A673 (cell line): ENCODE measurements at regions not wholly inside any gene's neighbourhood (a gene's known extent, or its start where the extent isn't known, plus 50 kb on each side); places are given as distances from the start of the nearest gene placed in this dataset.

ENCODE experiments used
- BruUV-seq: library from RNA; stranded (reverse); fragments of 400-500 nt; replicated peaks from 2 replicates; lab custom pipeline; 2021; lab: Mats Ljungman, UMichigan
- CTCF ChIA-PET: fragments of 300-600 bp; sonication (Branson Sonifier 250); formaldehyde crosslinking; loops from one replicate; lab custom pipeline; 2022; ENCODE audit warnings: antibody characterized with exemption; lab: Charles Lee
- POLR2A ChIA-PET: fragments of 300-600 bp; sonication (Branson Sonifier 250); formaldehyde crosslinking; loops from one replicate; lab custom pipeline; 2022; ENCODE audit warnings: antibody characterized with exemption; ENCODE audit not compliant: low non-redundant PET; lab: Charles Lee
- DNase-seq: peaks from one replicate; pipeline ENCODE4 v3.0.0-alpha.2; 2015; ENCODE audit warnings: low spot score
- H3K27ac ChIP-seq: fragments of 200-600 bp; sonication (generic); 2 replicates; pipeline ENCODE4 v1.5.1; 2016; ENCODE audit warnings: mixed run types, low read depth, mild to moderate bottlenecking, mixed read lengths, antibody characterized with exemption, low read length; ENCODE audit not compliant: poor library complexity, severe bottlenecking
- H3K27me3 ChIP-seq: fragments of 200-600 bp; sonication (generic); replicated peaks from 2 replicates; pipeline ENCODE4 v1.6.1; 2017; ENCODE audit warnings: mixed run types, low read depth, mild to moderate bottlenecking, mixed read lengths, antibody characterized with exemption, low read length; ENCODE audit not compliant: insufficient read depth, poor library complexity
- H3K36me3 ChIP-seq: fragments of 200-600 bp; sonication (generic); 2 replicates; pipeline ENCODE4 v1.6.1; 2016; ENCODE audit warnings: mixed run types, mild to moderate bottlenecking, mixed read lengths, antibody characterized with exemption, low read length; ENCODE audit not compliant: insufficient read depth, poor library complexity, severe bottlenecking
- H3K4me1 ChIP-seq: fragments of 200-600 bp; sonication (generic); 2 replicates; pipeline ENCODE4 v1.6.1; 2017; ENCODE audit warnings: mixed run types, mild to moderate bottlenecking, mixed read lengths, antibody characterized with exemption, low read length; ENCODE audit not compliant: insufficient read depth, poor library complexity, severe bottlenecking
- H3K4me3 ChIP-seq: fragments of 200-600 bp; sonication (generic); 2 replicates; pipeline ENCODE4 v1.5.1; 2016; ENCODE audit warnings: low read depth, mixed run types, mild to moderate bottlenecking, mixed read lengths, low read length; ENCODE audit not compliant: poor library complexity, severe bottlenecking
- H3K9me3 ChIP-seq: fragments of 200-600 bp; sonication (generic); 2 replicates; pipeline ENCODE4 v1.6.1; 2016; ENCODE audit warnings: mixed run types, low read depth, mild to moderate bottlenecking, mixed read lengths, antibody characterized with exemption, low read length; ENCODE audit not compliant: poor library complexity, severe bottlenecking
- EZH2 ChIP-seq: fragments of 200-600 bp; sonication (generic); IDR thresholded peaks from 2 replicates; pipeline ENCODE4 v1.6.1; 2017; ENCODE audit warnings: borderline replicate concordance, low read depth, mild to moderate bottlenecking, mixed read lengths, antibody characterized with exemption, low read length; ENCODE audit not compliant: poor library complexity, severe bottlenecking
- intact Hi-C: fragments of 100-400 bp; cut with micrococcal nuclease; formaldehyde crosslinking; loops from one replicate; pipeline ENCODE4 v1.10.0; 2022; ENCODE audit not compliant: unreplicated experiment
- TF ChIP-seq, protein P1 (sequence below): fragments of 300-800, 200-600 bp; sonication (generic); conservative IDR thresholded peaks from 2 replicates; pipeline ENCODE4 v1.5.1; 2017; ENCODE audit warnings: low read depth, mild to moderate bottlenecking, antibody characterized with exemption, low read length, moderate library complexity, mixed read lengths

GRCh38 chr6:21898107-21898796, 304.7 kb downstream of the SOX4 start:
- Histone ChIP-seq H3K27me3 (no peaks in the 10 kb centered on the region), H3K4me3 (no peak overlapping the region), H3K27ac (no peak overlapping the region), H3K4me1 (no peaks in the 10 kb centered on the region), H3K9me3 (no peaks in the 10 kb centered on the region), H3K36me3 (no peaks in the 10 kb centered on the region)
- TF ChIP-seq, protein P1, sequence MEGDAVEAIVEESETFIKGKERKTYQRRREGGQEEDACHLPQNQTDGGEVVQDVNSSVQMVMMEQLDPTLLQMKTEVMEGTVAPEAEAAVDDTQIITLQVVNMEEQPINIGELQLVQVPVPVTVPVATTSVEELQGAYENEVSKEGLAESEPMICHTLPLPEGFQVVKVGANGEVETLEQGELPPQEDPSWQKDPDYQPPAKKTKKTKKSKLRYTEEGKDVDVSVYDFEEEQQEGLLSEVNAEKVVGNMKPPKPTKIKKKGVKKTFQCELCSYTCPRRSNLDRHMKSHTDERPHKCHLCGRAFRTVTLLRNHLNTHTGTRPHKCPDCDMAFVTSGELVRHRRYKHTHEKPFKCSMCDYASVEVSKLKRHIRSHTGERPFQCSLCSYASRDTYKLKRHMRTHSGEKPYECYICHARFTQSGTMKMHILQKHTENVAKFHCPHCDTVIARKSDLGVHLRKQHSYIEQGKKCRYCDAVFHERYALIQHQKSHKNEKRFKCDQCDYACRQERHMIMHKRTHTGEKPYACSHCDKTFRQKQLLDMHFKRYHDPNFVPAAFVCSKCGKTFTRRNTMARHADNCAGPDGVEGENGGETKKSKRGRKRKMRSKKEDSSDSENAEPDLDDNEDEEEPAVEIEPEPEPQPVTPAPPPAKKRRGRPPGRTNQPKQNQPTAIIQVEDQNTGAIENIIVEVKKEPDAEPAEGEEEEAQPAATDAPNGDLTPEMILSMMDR, result no peak
- CTCF ChIA-PET, result no interaction called here
- POLR2A ChIA-PET, result no interaction called here
- intact Hi-C loops, result no loop called here
- no TSS peak for BruUV-seq
- no peak for DNase-seq

DNA sequence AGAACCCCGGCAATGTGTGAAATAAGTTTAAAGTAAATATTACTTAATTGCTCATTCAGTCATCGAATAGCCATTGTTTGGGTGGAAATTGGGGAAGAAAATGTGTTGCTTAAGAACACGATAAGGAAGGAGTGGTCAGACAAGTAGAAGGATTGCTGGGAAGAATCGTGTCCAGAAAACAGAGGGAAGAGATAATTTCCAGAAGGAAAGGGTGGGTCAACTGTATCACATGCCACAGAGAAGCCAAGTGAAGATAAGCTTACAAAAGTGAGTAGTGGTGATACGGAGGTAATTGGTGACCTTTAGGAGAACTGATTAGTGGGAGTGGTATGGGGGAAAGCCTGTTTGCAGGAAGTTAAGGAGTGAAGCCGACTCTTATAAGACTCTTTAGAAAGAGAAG, 306.2 kb downstream of the SOX4 start:
- BruUV-seq, result no TSS peak
- no peak for TF ChIP-seq EZH2
- TF ChIP-seq, protein P1, result no peak
- Histone ChIP-seq H3K9me3 (no peaks in the 10 kb centered on the region), H3K4me1 (no peaks in the 10 kb centered on the region), H3K27me3 (no peaks in the 10 kb centered on the region), H3K4me3 (no peak overlapping the region), H3K27ac (no peak overlapping the region), H3K36me3 (no peaks in the 10 kb centered on the region)
- ChIA-PET CTCF (no interaction called here), POLR2A (no interaction called here)
- intact Hi-C loops, result no loop called here
- DNase-seq, result no peak

DNA sequence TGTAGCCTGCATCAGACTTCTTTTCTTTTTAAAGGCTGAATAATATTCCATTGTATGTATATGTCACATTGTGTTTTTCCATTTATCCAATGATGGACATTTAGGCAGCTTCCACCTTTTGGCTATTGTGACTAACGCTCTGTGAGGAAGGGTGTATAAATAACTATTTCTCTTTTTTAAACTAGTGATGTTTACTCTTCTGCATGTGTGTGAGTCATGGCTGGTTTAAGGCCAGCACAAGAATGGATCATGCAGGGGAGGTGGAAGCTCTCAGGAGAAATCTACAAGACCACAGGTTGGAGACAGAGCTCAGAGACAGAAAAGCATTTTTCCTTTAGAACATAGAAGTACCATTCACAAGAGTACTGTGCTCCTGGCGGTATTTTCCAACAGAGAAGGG, 307.2 kb downstream of the SOX4 start:
- CTCF ChIA-PET, result no interaction called here

More for the DNA sequence above, 307.2 kb downstream of the SOX4 start:
- no peaks in the 10 kb centered on the region for H3K36me3 ChIP-seq
- H3K4me1 ChIP-seq, result no peaks in the 10 kb centered on the region
- H3K9me3 ChIP-seq, result no peaks in the 10 kb centered on the region
- no peak for TF ChIP-seq EZH2
- TF ChIP-seq, protein P1, result no peak
- H3K27me3 ChIP-seq, result no peaks in the 10 kb centered on the region
- BruUV-seq, result no TSS peak
- no peak overlapping the region for H3K27ac ChIP-seq
- intact Hi-C loops, result no loop called here
- POLR2A ChIA-PET, result no interaction called here
- no peak for DNase-seq
- no peak overlapping the region for H3K4me3 ChIP-seq
